Esophagus squamous epithelium (tissue), 5 donors: ENCODE measurements at regions not wholly inside any gene's neighbourhood (a gene's known extent, or its start where the extent isn't known, plus 50 kb on each side); places are given as distances from the start of the nearest gene placed in this dataset.

Experiments
- DNase-seq: peaks from one replicate; lab custom pipeline; 2025; lab: John Stamatoyannopoulos, UW
- H3K27ac ChIP-seq, 4 donors: fragments of 200-600 bp; sonication (generic); one replicate each; pipeline ENCODE4 v1.5.1; 2016 to 2019; ENCODE audit warnings: mild to moderate bottlenecking in 1 of 4
- H3K27me3 ChIP-seq, 4 donors: fragments of 200-600 bp; sonication (generic); 1 replicate in 3 of 4; 2 replicates in 1 of 4; pipeline versions ENCODE4 v1.5.1 to v1.6.0; 2017 to 2021; ENCODE audit warnings: antibody characterized with exemption in 1 of 4
- H3K36me3 ChIP-seq, 3 donors: fragments of 200-600 bp; sonication (generic); one replicate each; pipeline ENCODE4 v1.5.1; 2016 to 2019
- H3K4me1 ChIP-seq, 3 donors: fragments of 200-600 bp; sonication (generic); one replicate each; pipeline ENCODE4 v1.5.1; 2017 to 2019
- H3K4me3 ChIP-seq, 4 donors: fragments of 200-600 bp; sonication (generic); 1 replicate in 3 of 4; 2 replicates in 1 of 4; pipeline ENCODE4 v1.5.1; 2016 to 2019; ENCODE audit warnings: mild to moderate bottlenecking in 2 of 4, moderate library complexity in 1 of 4
- H3K9me3 ChIP-seq, 3 donors: fragments of 200-600 bp; sonication (generic); one replicate each; pipeline ENCODE4 v1.5.1; 2016 to 2019
- CTCF ChIP-seq, 6 experiments: fragments of 450-650 bp in 4 of 6; fragments of 200-600 bp in 2 of 6; sonication (generic) in 2 of 6; IDR thresholded peaks; one replicate each; pipeline ENCODE4 v1.5.1; 2016 to 2019; ENCODE audit warnings: antibody characterized with exemption in 6 of 6, mild to moderate bottlenecking in 4 of 6, moderate library complexity in 4 of 6
- POLR2A ChIP-seq, 4 donors: fragments of 450-650 bp; IDR thresholded peaks; one replicate each; pipeline ENCODE4 v1.6.1; 2017; ENCODE audit warnings: antibody characterized with exemption in 4 of 4, mild to moderate bottlenecking in 4 of 4, moderate library complexity in 3 of 4
- WGBS, 2 donors: methylation state at CpG; one replicate each; pipeline ENCODE4 v1.1.5; 2018; 5-methylcytosine and 5-hydroxymethylcytosine counted together
- intact Hi-C: fragments of 100-400 bp; cut with DNase I; formaldehyde crosslinking; loops from one replicate; pipeline ENCODE4 v1.15.0; 2022
- donor health status: DM: yes; HTN: yes; CAD: no.

- intact Hi-C loops, result no loop called here
- 83 to 100% methylated on average over 1 of the region's 1 CpG for WGBS, 2 donors
- Histone ChIP-seq H3K9me3 (no peaks in the 10 kb centered on the region), H3K4me1 (peaks cover 0 to 8% (median 0%) of the 10 kb centered on the region in 3 donors), H3K27me3 (peaks cover 0 to 6% (median 0%) of the 10 kb centered on the region in 4 donors), H3K27ac (no peak overlapping the region), H3K4me3 (no peak overlapping the region), H3K36me3 (no peaks in the 10 kb centered on the region)
- no peak for TF ChIP-seq POLR2A (IDR thresholded peaks at IDR 0.05)
- TF ChIP-seq CTCF (IDR thresholded peaks at IDR 0.05), result no peak
- no peak for DNase-seq
Measured at GRCh38 chr3:150179330-150179729, 208.6 kb upstream of the PFN2 start.

- Histone ChIP-seq H3K4me1 (no peaks in the 10 kb centered on the region), H3K4me3 (no peak overlapping the region), H3K36me3 (no peaks in the 10 kb centered on the region), H3K27me3 (peaks cover 0 to 6% (median 0%) of the 10 kb centered on the region in 4 donors), H3K9me3 (no peaks in the 10 kb centered on the region), H3K27ac (no peak overlapping the region)
- TF ChIP-seq POLR2A (IDR thresholded peaks at IDR 0.05) (no peak), CTCF (IDR thresholded peaks at IDR 0.05) (no peak)
- no peak for DNase-seq
- WGBS, 2 donors, result 80% methylated on average over 4 of the region's 4 CpGs
- intact Hi-C loops, result no loop called here
Measured at GRCh38 chr3:150177673-150178381, 207.1 kb upstream of the PFN2 start.

- TF ChIP-seq POLR2A (IDR thresholded peaks at IDR 0.05), result no peak
- no peak for TF ChIP-seq CTCF (IDR thresholded peaks at IDR 0.05)
- H3K9me3 ChIP-seq, result no peaks in the 10 kb centered on the region
- intact Hi-C loops, result no loop called here
- WGBS, 2 donors, result 76% methylated on average over 1 of the region's 1 CpG
- H3K36me3 ChIP-seq, result no peaks in the 10 kb centered on the region
- peaks cover 0 to 25% (median 0%) of the 10 kb centered on the region in 4 donors for H3K27me3 ChIP-seq
- H3K27ac ChIP-seq, result no peak overlapping the region
- H3K4me3 ChIP-seq, result no peak overlapping the region
- no peak for DNase-seq
- H3K4me1 ChIP-seq, result no peaks in the 10 kb centered on the region
Measured at GRCh38 chr3:150174179-150174578, 203.5 kb upstream of the PFN2 start.

- Histone ChIP-seq H3K27me3 (peaks cover 0 to 25% (median 0%) of the 10 kb centered on the region in 4 donors), H3K4me1 (no peaks in the 10 kb centered on the region), H3K9me3 (no peaks in the 10 kb centered on the region), H3K36me3 (no peaks in the 10 kb centered on the region), H3K27ac (no peak overlapping the region), H3K4me3 (no peak overlapping the region)
- no peak for DNase-seq
- TF ChIP-seq CTCF (IDR thresholded peaks at IDR 0.05) (no peak), POLR2A (IDR thresholded peaks at IDR 0.05) (no peak)
- WGBS, 2 donors, result 50 to 67% methylated on average over 1 to 2 of the region's 2 CpGs
- intact Hi-C loops, result no loop called here
Measured at GRCh38 chr3:150172356-150172755, 201.7 kb upstream of the PFN2 start.

- H3K9me3 ChIP-seq, result no peaks in the 10 kb centered on the region
- no peaks in the 10 kb centered on the region for H3K4me1 ChIP-seq
- TF ChIP-seq POLR2A (IDR thresholded peaks at IDR 0.05) (no peak), CTCF (IDR thresholded peaks at IDR 0.05) (no peak)
- intact Hi-C loops, result no loop called here
- 56 to 69% methylated on average over 5 to 6 of the region's 6 CpGs for WGBS, 2 donors
- H3K36me3 ChIP-seq, result no peaks in the 10 kb centered on the region
- DNase-seq, result no peak
- peaks cover 0 to 25% (median 0%) of the 10 kb centered on the region in 4 donors for H3K27me3 ChIP-seq
- H3K27ac ChIP-seq, result no peak overlapping the region
- H3K4me3 ChIP-seq, result no peak overlapping the region
Measured at GRCh38 chr3:150170852-150171520, 200.3 kb upstream of the PFN2 start.
